PC-3 (cell line): ENCODE measurements at regions not wholly inside any gene's neighbourhood (a gene's known extent, or its start where the extent isn't known, plus 50 kb on each side); places are given as distances from the start of the nearest gene placed in this dataset.

Experiments
- ATAC-seq: fragments of 200-7000 bp; cut with Tn5 transposase; 2 replicates; pipeline ENCODE4 v1.9.1; 2020; ENCODE audit warnings: mild to moderate bottlenecking, moderate library complexity
- BruUV-seq: library from RNA; stranded (reverse); fragments of 400-500 nt; replicated peaks from 2 replicates; lab custom pipeline; 2021; lab: Mats Ljungman, UMichigan
- CTCF ChIA-PET: fragments of 300-600 bp; sonication (Branson Sonifier 250); formaldehyde crosslinking; loops from one replicate; lab custom pipeline; 2022; ENCODE audit warnings: antibody characterized with exemption; lab: Charles Lee
- POLR2A ChIA-PET: fragments of 300-600 bp; sonication (Branson Sonifier 250); formaldehyde crosslinking; loops from one replicate; lab custom pipeline; 2022; ENCODE audit warnings: antibody characterized with exemption; ENCODE audit not compliant: unreplicated experiment; lab: Charles Lee
- DNase-seq: peaks from one replicate; pipeline ENCODE4 v3.0.0-alpha.2; 2015
- H2AFZ ChIP-seq: fragments of 300-600 bp; sonication (generic); 2 replicates; pipeline ENCODE4 v1.6.0; 2016; ENCODE audit warnings: antibody characterized with exemption, low read length
- H3F3A ChIP-seq: fragments of 300-600 bp; sonication (generic); one replicate; pipeline ENCODE4 v1.6.0; 2017; ENCODE audit warnings: antibody characterized with exemption, low read length, control low read depth, mild to moderate bottlenecking; ENCODE audit not compliant: unreplicated experiment
- H3K27ac ChIP-seq: fragments of 300-600 bp; sonication (generic); 2 replicates; pipeline ENCODE4 v1.5.1; 2016; ENCODE audit warnings: mild to moderate bottlenecking, low read length
- H3K27me3 ChIP-seq: fragments of 300-600 bp; sonication (generic); 2 replicates; pipeline ENCODE4 v1.6.1; 2016; ENCODE audit warnings: low read length, mixed read lengths
- H3K36me3 ChIP-seq: fragments of 300-600 bp; sonication (generic); 2 replicates; pipeline ENCODE4 v1.6.1; 2016; ENCODE audit warnings: low read depth, mixed run types, low read length, mixed read lengths
- H3K4me1 ChIP-seq: fragments of 300-600 bp; sonication (generic); 2 replicates; pipeline ENCODE4 v1.5.1; 2016; ENCODE audit warnings: low read length; ENCODE audit not compliant: insufficient read depth
- H3K4me2 ChIP-seq: fragments of 300-600 bp; sonication (generic); 2 replicates; pipeline ENCODE4 v1.6.0; 2016; ENCODE audit warnings: low read length
- H3K4me3 ChIP-seq: fragments of 300-600 bp; sonication (generic); 2 replicates; pipeline ENCODE4 v1.5.1; 2016; ENCODE audit warnings: mild to moderate bottlenecking, low read length, mixed read lengths
- H3K79me2 ChIP-seq: fragments of 300-600 bp; sonication (generic); 2 replicates; pipeline ENCODE4 v1.6.1; 2017; ENCODE audit warnings: low read length, mixed read lengths
- H3K9ac ChIP-seq: fragments of 300-600 bp; sonication (generic); 2 replicates; pipeline ENCODE4 v1.6.0; 2016; ENCODE audit warnings: mild to moderate bottlenecking, low read length
- H3K9me2 ChIP-seq: fragments of 300-600 bp; sonication (generic); replicated peaks from 2 replicates; pipeline ENCODE4 v1.6.1; 2016; ENCODE audit warnings: mixed run types, low read length, mixed read lengths
- H3K9me3 ChIP-seq: fragments of 300-600 bp; sonication (generic); 2 replicates; pipeline ENCODE4 v1.6.1; 2016; ENCODE audit warnings: low read length, mixed read lengths
- H4K20me1 ChIP-seq: fragments of 300-600 bp; sonication (generic); 2 replicates; pipeline ENCODE4 v1.6.1; 2016; ENCODE audit warnings: low read length, mixed read lengths
- CTCF ChIP-seq: fragments of 300-600 bp; sonication (generic); conservative IDR thresholded peaks from 2 replicates; pipeline ENCODE4 v1.5.1; 2017; ENCODE audit warnings: antibody characterized with exemption, low read depth, mild to moderate bottlenecking, low read length
- EZH2 ChIP-seq: fragments of 300-600 bp; sonication (generic); IDR thresholded peaks from one replicate; pipeline ENCODE4 v1.6.1; 2017; ENCODE audit warnings: antibody characterized with exemption, mild to moderate bottlenecking, low read length; ENCODE audit not compliant: unreplicated experiment
- EZH2phosphoT487 ChIP-seq: fragments of 300-600 bp; sonication (generic); IDR thresholded peaks from 2 replicates; pipeline ENCODE4 v1.6.1; 2018; ENCODE audit warnings: mild to moderate bottlenecking, antibody characterized with exemption, low read length, borderline replicate concordance
- intact Hi-C: fragments of 100-400 bp; cut with micrococcal nuclease; formaldehyde crosslinking; loops from 2 replicates; pipeline ENCODE4 v1.9.0; 2023

- Histone ChIP-seq H3K4me3 (no peak overlapping the region), H3K9ac (no peak overlapping the region), H3K27me3 (no peaks in the 10 kb centered on the region), H3K27ac (no peak overlapping the region), H3K4me2 (no peak overlapping the region), H3K36me3 (no peaks in the 10 kb centered on the region), H3F3A (no peaks in the 10 kb centered on the region), H3K79me2 (no peaks in the 10 kb centered on the region), H4K20me1 (no peaks in the 10 kb centered on the region), H3K9me3 (no peaks in the 10 kb centered on the region), H2AFZ (0 out of 2 replicates have a peak overlapping the region, but pooled peaks have one; percentile 0), H3K9me2 (peaks cover 5% of the 10 kb centered on the region; the same call in 1 of the 2 replicates), H3K4me1 (no peaks in the 10 kb centered on the region)
- ChIA-PET CTCF (no interaction called here), POLR2A (interaction anchor here (0.5 kb wide), 1 partner anchor 474 kb away, joined by 4 read pairs; no protein-coding TSS in a partner anchor)
- intact Hi-C loops, result loop anchor here (1.0 kb wide), 1 partner anchor 30 kb away; no protein-coding TSS in a partner anchor
- peak; percentile 61 for ATAC-seq
- BruUV-seq, result no TSS peak
- DNase-seq, result peak; percentile 54
- TF ChIP-seq CTCF (no peak), EZH2 (no peak), EZH2phosphoT487 (no peak)
Observed at GRCh38 chr1:172776071-172776470, 117.2 kb downstream of the FASLG start.

GRCh38 chr1:172777767-172778166, 118.9 kb downstream of the FASLG start:
- no TSS peak for BruUV-seq
- CTCF ChIA-PET, result no interaction called here
- DNase-seq, result no peak
- no peaks in the 10 kb centered on the region for H3K36me3 ChIP-seq
- ATAC-seq, result no peak
- no peaks in the 10 kb centered on the region for H3K4me1 ChIP-seq
- no peak overlapping the region for H3K9ac ChIP-seq
- no peaks in the 10 kb centered on the region for H3K27me3 ChIP-seq
- H3K27ac ChIP-seq, result no peak overlapping the region
- intact Hi-C loops, result no loop called here
- H2AFZ ChIP-seq, result no peak overlapping the region
- H3K4me2 ChIP-seq, result no peak overlapping the region
- no peak overlapping the region for H3K4me3 ChIP-seq
- H3F3A ChIP-seq, result no peaks in the 10 kb centered on the region
- H3K79me2 ChIP-seq, result no peaks in the 10 kb centered on the region
- POLR2A ChIA-PET, result no interaction called here
- 0 out of 2 replicates have a peak, but pooled peaks cover 2% of the 10 kb centered on the region for H3K9me3 ChIP-seq
- H4K20me1 ChIP-seq, result no peaks in the 10 kb centered on the region
- TF ChIP-seq EZH2 (no peak), CTCF (no peak), EZH2phosphoT487 (no peak)
- peaks cover 5% of the 10 kb centered on the region; the same call in 1 of the 2 replicates for H3K9me2 ChIP-seq
